ENCODE measurements at regions not wholly inside any gene's neighbourhood (a gene's known extent, or its start where the extent isn't known, plus 50 kb on each side); places are given as distances from the start of the nearest gene placed in this dataset.
"Not testable (repeated sequence)": the region's sequence is repeated elsewhere in the genome, so short reads cannot be mapped to it uniquely, and the experiment has no call there.

DNA sequence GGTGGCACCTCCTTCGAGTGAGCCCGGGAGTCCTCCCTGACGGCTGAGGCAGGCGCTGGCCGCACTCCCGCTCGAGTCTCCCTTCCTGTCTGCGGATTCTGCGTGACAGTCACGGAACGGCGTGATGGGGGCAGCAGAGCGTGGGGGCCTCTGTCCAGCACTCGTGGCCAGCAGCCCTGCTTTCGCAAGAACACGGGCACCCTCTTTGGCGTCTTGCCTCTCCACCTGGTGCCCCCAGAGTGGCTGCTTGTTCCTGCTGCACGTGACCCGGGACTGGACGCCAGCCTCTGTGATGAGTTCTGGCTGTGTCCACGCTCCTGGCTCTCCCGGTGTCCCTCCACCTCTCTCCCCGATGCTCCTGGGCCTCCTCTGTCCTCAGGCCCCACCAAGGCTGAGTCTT, 136.9 kb downstream of the TMEM121 start:
- ATAC-seq = not testable (repeated sequence)

DNA sequence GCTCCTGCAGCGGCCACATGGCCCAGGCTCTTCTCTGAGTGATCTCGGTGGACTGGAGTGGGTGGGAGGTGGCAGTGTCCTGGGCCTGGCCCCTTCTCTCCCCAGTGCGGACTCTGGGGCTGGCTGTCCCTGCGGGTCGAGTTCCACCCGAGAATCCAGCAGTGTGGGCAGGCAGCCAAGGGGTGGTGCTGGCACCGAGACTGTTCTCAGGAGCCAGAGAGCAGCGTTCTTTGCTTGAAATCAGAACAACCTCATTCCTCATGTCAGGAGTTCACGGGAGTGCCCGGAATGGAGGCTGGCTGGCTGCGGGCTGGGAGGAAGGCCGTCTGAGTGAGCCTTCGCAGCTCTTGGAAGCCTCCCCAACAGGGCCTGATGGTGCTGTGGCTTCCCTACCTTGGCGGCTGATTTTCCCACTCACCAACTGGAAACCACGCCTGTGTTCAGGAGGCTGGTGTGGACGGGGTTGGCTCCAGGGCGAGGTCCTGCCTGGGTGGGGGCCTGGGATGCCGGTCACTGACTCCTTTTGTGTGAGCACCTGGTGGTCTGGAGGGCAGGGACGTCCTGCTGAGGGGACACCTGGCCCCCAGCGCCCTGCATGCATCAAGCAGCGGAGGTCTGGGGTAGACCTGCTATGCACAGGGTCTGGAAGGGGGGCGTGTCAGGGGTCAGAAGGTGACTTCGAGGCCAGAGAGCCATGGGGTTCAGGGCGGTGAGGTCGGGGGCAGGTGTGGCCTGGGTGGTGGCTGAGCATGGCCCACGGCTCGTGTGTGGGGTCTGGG, 137.6 kb downstream of the TMEM121 start:
- not testable (repeated sequence) for ATAC-seq

DNA sequence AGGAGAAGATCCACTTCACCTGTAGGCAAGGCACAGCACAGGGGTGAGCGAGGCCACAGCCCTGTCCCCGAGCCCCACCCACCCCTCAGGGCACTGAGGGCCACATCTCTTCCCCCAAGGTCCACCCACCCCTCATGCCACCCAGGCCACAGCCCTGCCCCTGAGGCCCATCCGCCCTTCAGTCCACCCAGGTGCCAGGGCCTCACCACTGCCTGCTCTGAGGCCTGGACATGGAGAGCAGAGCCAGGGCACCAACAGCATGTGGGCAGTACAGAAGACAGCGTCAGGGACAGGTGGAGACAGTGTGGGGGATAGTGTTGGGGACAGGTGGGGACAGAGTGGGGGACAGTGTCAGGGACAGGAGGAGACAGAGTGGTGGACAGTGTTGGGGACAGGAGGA, 138.3 kb downstream of the TMEM121 start:
- ATAC-seq = no peak
- TF ChIP-seq, protein P1, sequence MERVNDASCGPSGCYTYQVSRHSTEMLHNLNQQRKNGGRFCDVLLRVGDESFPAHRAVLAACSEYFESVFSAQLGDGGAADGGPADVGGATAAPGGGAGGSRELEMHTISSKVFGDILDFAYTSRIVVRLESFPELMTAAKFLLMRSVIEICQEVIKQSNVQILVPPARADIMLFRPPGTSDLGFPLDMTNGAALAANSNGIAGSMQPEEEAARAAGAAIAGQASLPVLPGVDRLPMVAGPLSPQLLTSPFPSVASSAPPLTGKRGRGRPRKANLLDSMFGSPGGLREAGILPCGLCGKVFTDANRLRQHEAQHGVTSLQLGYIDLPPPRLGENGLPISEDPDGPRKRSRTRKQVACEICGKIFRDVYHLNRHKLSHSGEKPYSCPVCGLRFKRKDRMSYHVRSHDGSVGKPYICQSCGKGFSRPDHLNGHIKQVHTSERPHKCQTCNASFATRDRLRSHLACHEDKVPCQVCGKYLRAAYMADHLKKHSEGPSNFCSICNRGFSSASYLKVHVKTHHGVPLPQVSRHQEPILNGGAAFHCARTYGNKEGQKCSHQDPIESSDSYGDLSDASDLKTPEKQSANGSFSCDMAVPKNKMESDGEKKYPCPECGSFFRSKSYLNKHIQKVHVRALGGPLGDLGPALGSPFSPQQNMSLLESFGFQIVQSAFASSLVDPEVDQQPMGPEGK (CRISPR knock-in tag; IDR thresholded peaks at IDR 0.05; ENCODE audit: borderline replicate concordance) = no peak
- TF ChIP-seq ZNF70 (CRISPR knock-in tag; IDR thresholded peaks at IDR 0.05) (no peak), ZNF8 (CRISPR knock-in tag; IDR thresholded peaks at IDR 0.05) (no peak), ZFP30 (CRISPR knock-in tag; IDR thresholded peaks at IDR 0.05) (no peak), ZNF565 (CRISPR knock-in tag; conservative IDR thresholded peaks at IDR 0.05; ENCODE audit: low read depth) (no peak), RARB (CRISPR knock-in tag; IDR thresholded peaks at IDR 0.05) (no peak), PPARA (CRISPR knock-in tag; IDR thresholded peaks at IDR 0.05; ENCODE audit: borderline replicate concordance) (no peak), SNAI2 (CRISPR knock-in tag; IDR thresholded peaks at IDR 0.05) (no peak), ISL1 (CRISPR knock-in tag; IDR thresholded peaks at IDR 0.05) (no peak), GLIS3 (CRISPR knock-in tag; IDR thresholded peaks at IDR 0.05) (no peak), ZFP3 (CRISPR knock-in tag; IDR thresholded peaks at IDR 0.05) (no peak)
- TF ChIP-seq, protein P2, sequence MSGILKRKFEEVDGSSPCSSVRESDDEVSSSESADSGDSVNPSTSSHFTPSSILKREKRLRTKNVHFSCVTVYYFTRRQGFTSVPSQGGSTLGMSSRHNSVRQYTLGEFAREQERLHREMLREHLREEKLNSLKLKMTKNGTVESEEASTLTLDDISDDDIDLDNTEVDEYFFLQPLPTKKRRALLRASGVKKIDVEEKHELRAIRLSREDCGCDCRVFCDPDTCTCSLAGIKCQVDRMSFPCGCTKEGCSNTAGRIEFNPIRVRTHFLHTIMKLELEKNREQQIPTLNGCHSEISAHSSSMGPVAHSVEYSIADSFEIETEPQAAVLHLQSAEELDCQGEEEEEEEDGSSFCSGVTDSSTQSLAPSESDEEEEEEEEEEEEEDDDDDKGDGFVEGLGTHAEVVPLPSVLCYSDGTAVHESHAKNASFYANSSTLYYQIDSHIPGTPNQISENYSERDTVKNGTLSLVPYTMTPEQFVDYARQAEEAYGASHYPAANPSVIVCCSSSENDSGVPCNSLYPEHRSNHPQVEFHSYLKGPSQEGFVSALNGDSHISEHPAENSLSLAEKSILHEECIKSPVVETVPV (CRISPR knock-in tag; IDR thresholded peaks at IDR 0.05) = no peak

DNA sequence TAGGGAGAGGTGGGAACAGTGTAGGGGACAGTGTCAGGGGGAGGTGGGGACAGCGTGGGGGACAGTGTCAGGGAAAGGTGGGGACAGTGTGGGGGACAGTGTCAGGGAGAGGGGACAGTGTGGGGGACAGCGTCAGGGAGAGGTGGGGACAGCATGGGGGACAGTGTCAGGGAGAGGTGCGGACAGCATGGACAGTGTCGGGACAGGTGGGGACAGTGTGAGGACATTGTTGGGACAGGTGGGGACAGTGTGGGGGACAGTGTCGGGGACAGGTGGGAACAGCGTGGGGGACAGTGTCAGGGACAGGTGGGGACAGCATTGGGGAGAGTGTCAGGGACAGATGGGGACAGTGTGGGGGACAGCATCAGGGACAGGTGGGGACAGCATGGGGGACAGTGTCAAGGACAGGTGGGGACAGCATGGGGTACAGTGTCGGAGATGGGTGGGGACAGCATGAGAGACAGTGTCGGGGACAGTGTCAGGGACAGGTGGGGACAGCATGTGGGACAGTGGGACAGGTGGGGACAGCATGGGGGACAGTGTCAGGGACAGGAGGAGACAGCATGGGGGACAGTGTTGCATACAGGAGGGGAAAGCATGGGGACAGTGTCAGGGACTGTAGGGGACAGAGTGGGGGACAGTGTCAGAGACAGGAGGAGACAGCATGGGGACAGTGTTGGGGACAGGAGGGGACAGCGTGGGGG, 139.0 kb downstream of the TMEM121 start:
- no peak for ATAC-seq
- TF ChIP-seq, protein P2 (CRISPR knock-in tag; IDR thresholded peaks at IDR 0.05) = no peak

DNA sequence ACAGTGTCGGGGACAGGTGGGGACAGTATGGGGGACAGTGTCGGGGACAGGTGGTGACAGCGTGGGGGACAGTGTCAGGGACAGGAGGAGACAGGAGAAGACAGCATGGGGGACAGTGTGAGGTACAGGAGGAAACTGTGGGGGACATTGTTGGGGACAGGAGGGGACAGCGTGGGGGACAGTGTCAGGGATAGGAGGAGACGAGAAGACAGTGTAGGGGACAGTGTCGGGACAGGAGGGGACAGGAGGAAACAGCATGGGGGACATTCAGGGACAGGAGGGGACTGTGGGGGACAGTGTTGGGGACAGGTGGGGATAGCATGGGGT, 139.5 kb downstream of the TMEM121 start:
- ATAC-seq = no peak
- TF ChIP-seq SNAI2 (CRISPR knock-in tag; IDR thresholded peaks at IDR 0.05) (no peak), PPARA (CRISPR knock-in tag; IDR thresholded peaks at IDR 0.05; ENCODE audit: borderline replicate concordance) (no peak), GLIS3 (CRISPR knock-in tag; IDR thresholded peaks at IDR 0.05) (no peak), OSR1 (CRISPR knock-in tag; IDR thresholded peaks at IDR 0.05) (no peak), ISL1 (CRISPR knock-in tag; IDR thresholded peaks at IDR 0.05) (no peak), RARB (CRISPR knock-in tag; IDR thresholded peaks at IDR 0.05) (no peak), ARNTL (CRISPR knock-in tag; IDR thresholded peaks at IDR 0.05; ENCODE audit: borderline replicate concordance, low read depth) (no peak), TOX (CRISPR knock-in tag; IDR thresholded peaks at IDR 0.05; ENCODE audit: borderline replicate concordance) (no peak), TCF4 (CRISPR knock-in tag; IDR thresholded peaks at IDR 0.05; ENCODE audit: borderline replicate concordance) (no peak), ZC3H10 (CRISPR knock-in tag; IDR thresholded peaks at IDR 0.05) (no peak), ESRRG (CRISPR knock-in tag; IDR thresholded peaks at IDR 0.05) (no peak)
- TF ChIP-seq, protein P3, sequence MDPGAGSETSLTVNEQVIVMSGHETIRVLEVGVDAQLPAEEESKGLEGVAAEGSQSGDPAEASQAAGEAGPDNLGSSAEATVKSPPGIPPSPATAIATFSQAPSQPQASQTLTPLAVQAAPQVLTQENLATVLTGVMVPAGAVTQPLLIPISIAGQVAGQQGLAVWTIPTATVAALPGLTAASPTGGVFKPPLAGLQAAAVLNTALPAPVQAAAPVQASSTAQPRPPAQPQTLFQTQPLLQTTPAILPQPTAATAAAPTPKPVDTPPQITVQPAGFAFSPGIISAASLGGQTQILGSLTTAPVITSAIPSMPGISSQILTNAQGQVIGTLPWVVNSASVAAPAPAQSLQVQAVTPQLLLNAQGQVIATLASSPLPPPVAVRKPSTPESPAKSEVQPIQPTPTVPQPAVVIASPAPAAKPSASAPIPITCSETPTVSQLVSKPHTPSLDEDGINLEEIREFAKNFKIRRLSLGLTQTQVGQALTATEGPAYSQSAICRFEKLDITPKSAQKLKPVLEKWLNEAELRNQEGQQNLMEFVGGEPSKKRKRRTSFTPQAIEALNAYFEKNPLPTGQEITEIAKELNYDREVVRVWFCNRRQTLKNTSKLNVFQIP (CRISPR knock-in tag; IDR thresholded peaks at IDR 0.05; ENCODE audit: borderline replicate concordance, low read depth) = no peak
- TF ChIP-seq, protein P2 (CRISPR knock-in tag; IDR thresholded peaks at IDR 0.05) = no peak
- TF ChIP-seq, protein P1 (CRISPR knock-in tag; IDR thresholded peaks at IDR 0.05; ENCODE audit: borderline replicate concordance) = no peak
- TF ChIP-seq, protein P4, sequence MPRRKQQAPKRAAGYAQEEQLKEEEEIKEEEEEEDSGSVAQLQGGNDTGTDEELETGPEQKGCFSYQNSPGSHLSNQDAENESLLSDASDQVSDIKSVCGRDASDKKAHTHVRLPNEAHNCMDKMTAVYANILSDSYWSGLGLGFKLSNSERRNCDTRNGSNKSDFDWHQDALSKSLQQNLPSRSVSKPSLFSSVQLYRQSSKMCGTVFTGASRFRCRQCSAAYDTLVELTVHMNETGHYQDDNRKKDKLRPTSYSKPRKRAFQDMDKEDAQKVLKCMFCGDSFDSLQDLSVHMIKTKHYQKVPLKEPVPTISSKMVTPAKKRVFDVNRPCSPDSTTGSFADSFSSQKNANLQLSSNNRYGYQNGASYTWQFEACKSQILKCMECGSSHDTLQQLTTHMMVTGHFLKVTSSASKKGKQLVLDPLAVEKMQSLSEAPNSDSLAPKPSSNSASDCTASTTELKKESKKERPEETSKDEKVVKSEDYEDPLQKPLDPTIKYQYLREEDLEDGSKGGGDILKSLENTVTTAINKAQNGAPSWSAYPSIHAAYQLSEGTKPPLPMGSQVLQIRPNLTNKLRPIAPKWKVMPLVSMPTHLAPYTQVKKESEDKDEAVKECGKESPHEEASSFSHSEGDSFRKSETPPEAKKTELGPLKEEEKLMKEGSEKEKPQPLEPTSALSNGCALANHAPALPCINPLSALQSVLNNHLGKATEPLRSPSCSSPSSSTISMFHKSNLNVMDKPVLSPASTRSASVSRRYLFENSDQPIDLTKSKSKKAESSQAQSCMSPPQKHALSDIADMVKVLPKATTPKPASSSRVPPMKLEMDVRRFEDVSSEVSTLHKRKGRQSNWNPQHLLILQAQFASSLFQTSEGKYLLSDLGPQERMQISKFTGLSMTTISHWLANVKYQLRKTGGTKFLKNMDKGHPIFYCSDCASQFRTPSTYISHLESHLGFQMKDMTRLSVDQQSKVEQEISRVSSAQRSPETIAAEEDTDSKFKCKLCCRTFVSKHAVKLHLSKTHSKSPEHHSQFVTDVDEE (CRISPR knock-in tag; IDR thresholded peaks at IDR 0.05) = no peak
